Vagina (tissue), 2 donors: ENCODE measurements at regions not wholly inside any gene's neighbourhood (a gene's known extent, or its start where the extent isn't known, plus 50 kb on each side); places are given as distances from the start of the nearest gene placed in this dataset.

Experiments
- DNase-seq, 2 donors: peaks; one replicate each; pipeline ENCODE4 v3.0.0-alpha.2; 2017; ENCODE audit errors: extremely low spot score in 2 of 2
- H3K27ac ChIP-seq: fragments of 200-600 bp; sonication (generic); one replicate; pipeline ENCODE4 v1.5.1; 2019
- H3K27me3 ChIP-seq: fragments of 200-600 bp; sonication (generic); one replicate; pipeline ENCODE4 v1.5.1; 2019
- H3K36me3 ChIP-seq, 2 donors: fragments of 200-600 bp; sonication (generic); one replicate each; pipeline ENCODE4 v1.5.1; 2017 to 2019
- H3K4me1 ChIP-seq: fragments of 200-600 bp; sonication (generic); one replicate; pipeline ENCODE4 v1.5.1; 2019
- H3K4me3 ChIP-seq, 2 donors: fragments of 200-600 bp; sonication (generic); 1 replicate in 1 of 2; 2 replicates in 1 of 2; pipeline ENCODE4 v1.5.1; 2016 to 2019
- H3K9me3 ChIP-seq: fragments of 200-600 bp; sonication (generic); one replicate; pipeline ENCODE4 v1.5.1; 2019
- CTCF ChIP-seq, 3 experiments: fragments of 450-650 bp in 2 of 3; fragments of 200-600 bp in 1 of 3; sonication (generic) in 1 of 3; IDR thresholded peaks; one replicate each; pipeline ENCODE4 v1.5.1; 2017 to 2019; ENCODE audit warnings: antibody characterized with exemption in 3 of 3, mild to moderate bottlenecking in 2 of 3, moderate library complexity in 2 of 3
- POLR2A ChIP-seq, 2 donors: fragments of 450-650 bp; IDR thresholded peaks; one replicate each; pipeline ENCODE4 v1.6.1; 2017; ENCODE audit warnings: antibody characterized with exemption in 2 of 2, mild to moderate bottlenecking in 2 of 2, moderate library complexity in 2 of 2
- POLR2AphosphoS5 ChIP-seq, 2 donors: sonication (generic); formaldehyde crosslinking; IDR thresholded peaks; one replicate each; pipeline ENCODE4 v1.9.0; 2017; ENCODE audit warnings: antibody characterized with exemption in 2 of 2, mild to moderate bottlenecking in 2 of 2, low read depth in 1 of 2; ENCODE audit not compliant: insufficient read depth in 1 of 2
- intact Hi-C: fragments of 100-400 bp; cut with DNase I; formaldehyde crosslinking; loops from one replicate; pipeline ENCODE4 v1.15.1; 2023

GRCh38 chr7:42812779-42813178, 99.1 kb downstream of the C7orf25 start:
- no peaks in the 10 kb centered on the region for H3K4me1 ChIP-seq
- no peak for DNase-seq
- H3K27ac ChIP-seq: no peak overlapping the region
- intact Hi-C loops: no loop called here
- H3K4me3 ChIP-seq: no peak overlapping the region
- no peaks in the 10 kb centered on the region for H3K9me3 ChIP-seq
- TF ChIP-seq CTCF (IDR thresholded peaks at IDR 0.05): no peak
- H3K27me3 ChIP-seq: no peaks in the 10 kb centered on the region
- H3K36me3 ChIP-seq: no peaks in the 10 kb centered on the region

- Histone ChIP-seq H3K36me3 (no peaks in the 10 kb centered on the region), H3K27me3 (no peaks in the 10 kb centered on the region), H3K27ac (no peak overlapping the region), H3K9me3 (no peaks in the 10 kb centered on the region), H3K4me1 (no peaks in the 10 kb centered on the region), H3K4me3 (no peak overlapping the region)
- intact Hi-C loops: no loop called here
- no peak for TF ChIP-seq POLR2AphosphoS5 (IDR thresholded peaks at IDR 0.05; ENCODE audit: insufficient read depth in 1 of 2, low read depth in 1 of 2)
- no peak for TF ChIP-seq POLR2A (IDR thresholded peaks at IDR 0.05)
- TF ChIP-seq CTCF (IDR thresholded peaks at IDR 0.05): no peak
- DNase-seq: no peak
Observed at GRCh38 chr7:42805601-42806000, 106.3 kb downstream of the C7orf25 start.

- TF ChIP-seq POLR2AphosphoS5 (IDR thresholded peaks at IDR 0.05; ENCODE audit: insufficient read depth in 1 of 2, low read depth in 1 of 2) (no peak), POLR2A (IDR thresholded peaks at IDR 0.05) (no peak), CTCF (IDR thresholded peaks at IDR 0.05) (no peak)
- H3K4me3 ChIP-seq: no peak overlapping the region
Observed at GRCh38 chr7:42794673-42795072, 117.2 kb downstream of the C7orf25 start.

GRCh38 chr7:42792841-42793240, 119.0 kb downstream of the C7orf25 start:
- intact Hi-C loops: no loop called here
- no peaks in the 10 kb centered on the region for H3K36me3 ChIP-seq
- H3K4me1 ChIP-seq: no peaks in the 10 kb centered on the region
- H3K9me3 ChIP-seq: no peaks in the 10 kb centered on the region
- H3K4me3 ChIP-seq: no peak overlapping the region
- no peak for DNase-seq
- H3K27me3 ChIP-seq: no peaks in the 10 kb centered on the region
- H3K27ac ChIP-seq: no peak overlapping the region
- TF ChIP-seq CTCF (IDR thresholded peaks at IDR 0.05): no peak
- TF ChIP-seq POLR2AphosphoS5 (IDR thresholded peaks at IDR 0.05; ENCODE audit: insufficient read depth in 1 of 2, low read depth in 1 of 2): no peak

More at GRCh38 chr7:42794673-42795072, 117.2 kb downstream of the C7orf25 start:
- no peak for DNase-seq
- no peak overlapping the region for H3K27ac ChIP-seq
- intact Hi-C loops: no loop called here
- H3K36me3 ChIP-seq: no peaks in the 10 kb centered on the region
- H3K9me3 ChIP-seq: no peaks in the 10 kb centered on the region
- no peaks in the 10 kb centered on the region for H3K27me3 ChIP-seq
- no peaks in the 10 kb centered on the region for H3K4me1 ChIP-seq

- intact Hi-C loops: no loop called here
- Histone ChIP-seq H3K27ac (no peak overlapping the region), H3K4me3 (no peak overlapping the region), H3K27me3 (no peaks in the 10 kb centered on the region), H3K4me1 (no peaks in the 10 kb centered on the region), H3K9me3 (no peaks in the 10 kb centered on the region), H3K36me3 (no peaks in the 10 kb centered on the region)
- no peak for TF ChIP-seq POLR2AphosphoS5 (IDR thresholded peaks at IDR 0.05; ENCODE audit: insufficient read depth in 1 of 2, low read depth in 1 of 2)
- TF ChIP-seq POLR2A (IDR thresholded peaks at IDR 0.05): no peak
- no peak for TF ChIP-seq CTCF (IDR thresholded peaks at IDR 0.05)
- DNase-seq: no peak
Observed at GRCh38 chr7:42790196-42790595, 121.7 kb downstream of the C7orf25 start.
